ENCODE measurements at regions not wholly inside any gene's neighbourhood (a gene's known extent, or its start where the extent isn't known, plus 50 kb on each side); places are given as distances from the start of the nearest gene placed in this dataset.

DNA sequence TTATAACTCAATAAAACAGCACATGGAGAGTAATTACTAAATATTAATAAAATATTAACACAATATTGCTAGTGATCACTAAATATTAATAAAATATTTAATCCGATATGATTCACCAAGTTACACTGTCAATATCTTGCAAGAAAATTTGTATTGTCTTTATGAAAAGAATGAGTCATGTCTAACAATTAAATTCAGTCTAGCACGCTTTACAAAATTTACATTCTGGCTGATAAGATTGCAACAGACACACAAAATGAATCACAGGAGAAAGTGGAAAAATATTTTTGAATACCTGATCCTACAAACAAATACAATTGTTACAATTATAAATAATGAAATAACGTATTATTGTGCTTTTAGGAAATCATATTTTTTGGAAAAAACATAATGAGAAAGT lies 567.2 kb downstream of the EFNA5 start:
- TF ChIP-seq CTCF (IDR thresholded peaks at IDR 0.05; ENCODE audit: low read depth, low read length): no peak
- no peak for TF ChIP-seq EZH2phosphoT487 (IDR thresholded peaks at IDR 0.05; ENCODE audit: low read depth)
